HG03280 (cell line): ENCODE measurements at regions not wholly inside any gene's neighbourhood (a gene's known extent, or its start where the extent isn't known, plus 50 kb on each side); places are given as distances from the start of the nearest gene placed in this dataset.

Source experiments
- ATAC-seq: cut with Tn5 transposase; IDR thresholded peaks from one replicate; pipeline ENCODE4 v1.9.1; 2021; ENCODE audit warnings: mild to moderate bottlenecking, moderate library complexity; ENCODE audit not compliant: unreplicated experiment

- no peak for ATAC-seq
Observed at GRCh38 chr2:145669301-145669700, 1149.4 kb upstream of the ZEB2 start.

GRCh38 chr2:145666552-145666951 is 1146.6 kb upstream of the ZEB2 start:
- no peak for ATAC-seq

DNA sequence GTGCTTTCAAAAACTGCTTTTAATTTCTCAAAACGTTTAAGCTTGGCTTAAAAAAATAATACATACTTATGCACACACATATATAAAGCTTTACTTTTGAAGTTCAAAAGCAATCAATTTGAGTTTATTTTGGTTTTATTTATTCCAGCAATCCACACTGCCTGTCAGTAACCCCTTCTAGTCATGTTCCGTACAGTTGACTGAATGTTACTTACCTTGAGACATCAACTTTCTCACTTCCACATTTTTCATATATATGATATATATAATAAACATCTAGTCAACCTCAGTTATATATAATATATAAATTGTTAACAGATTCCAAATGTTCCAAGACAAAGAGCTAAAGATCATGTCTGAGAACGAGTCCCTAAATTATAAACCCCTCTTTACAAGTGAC is 1137.3 kb upstream of the ZEB2 start:
- ATAC-seq = no peak

DNA sequence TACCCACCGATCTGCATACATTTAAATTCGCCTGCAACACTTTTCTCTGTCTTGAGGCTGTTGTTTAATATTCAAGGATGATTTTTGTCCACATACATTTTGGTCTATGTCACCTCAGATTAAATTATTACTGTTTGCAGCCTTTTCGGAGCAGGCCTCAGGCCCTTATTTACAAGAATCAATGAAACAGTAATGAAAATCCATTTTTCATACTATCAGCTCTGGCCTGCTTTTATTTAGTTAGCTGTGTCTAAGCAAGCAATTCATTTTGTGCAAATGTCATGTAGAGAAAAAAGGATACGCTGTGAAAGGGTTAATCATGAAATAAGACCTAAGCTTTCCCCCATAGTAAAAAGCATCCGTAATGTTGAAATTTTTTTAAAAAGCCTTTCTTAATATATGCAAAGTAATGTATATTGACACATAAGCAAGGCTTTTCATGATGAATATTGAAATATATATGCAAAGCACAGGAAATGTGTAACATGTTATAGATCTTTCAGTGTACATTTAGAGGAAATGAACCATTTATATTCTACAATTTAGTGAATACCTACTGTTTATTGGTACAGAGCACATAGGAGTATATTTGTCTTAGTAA is 1135.3 kb upstream of the ZEB2 start:
- ATAC-seq = no peak

DNA sequence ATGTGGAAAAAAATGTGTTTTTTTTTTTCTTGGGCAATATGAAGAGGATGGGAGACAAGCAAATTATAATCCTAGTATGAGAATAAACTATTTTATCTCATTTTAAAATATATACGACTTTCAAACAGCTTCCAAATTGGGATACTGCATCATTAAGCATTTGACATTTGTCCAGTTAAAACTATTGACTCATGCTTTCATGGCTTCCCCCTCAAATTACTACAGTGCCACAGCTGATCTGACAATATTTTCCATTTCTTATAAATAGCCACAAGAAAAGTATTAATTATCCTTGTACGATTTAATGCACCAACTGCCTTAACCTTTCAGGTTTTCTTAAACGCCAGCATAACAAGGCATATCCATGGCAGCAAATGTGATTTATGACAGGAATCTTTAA is 1134.8 kb upstream of the ZEB2 start:
- no peak for ATAC-seq

DNA sequence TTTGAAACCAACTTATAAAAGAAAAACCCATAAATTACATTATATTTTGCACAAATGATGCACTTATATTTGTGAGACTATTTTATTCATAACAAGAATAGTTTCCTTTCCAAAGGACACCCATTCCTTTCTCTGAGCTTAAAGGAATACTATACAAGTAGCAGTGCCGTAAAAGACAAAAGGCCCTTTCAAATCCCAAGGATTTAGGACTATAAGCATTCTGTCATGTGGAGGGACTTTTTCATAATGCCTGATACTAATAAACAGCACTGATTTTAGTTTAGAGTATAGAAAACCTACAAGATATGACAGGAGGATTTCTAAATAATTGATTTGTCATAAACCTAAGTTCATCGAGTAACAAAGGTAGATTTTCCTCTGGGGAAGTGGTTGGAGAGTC is 1134.2 kb upstream of the ZEB2 start:
- no peak for ATAC-seq

GRCh38 chr2:145653553-145653952 is 1133.6 kb upstream of the ZEB2 start:
- no peak for ATAC-seq

DNA sequence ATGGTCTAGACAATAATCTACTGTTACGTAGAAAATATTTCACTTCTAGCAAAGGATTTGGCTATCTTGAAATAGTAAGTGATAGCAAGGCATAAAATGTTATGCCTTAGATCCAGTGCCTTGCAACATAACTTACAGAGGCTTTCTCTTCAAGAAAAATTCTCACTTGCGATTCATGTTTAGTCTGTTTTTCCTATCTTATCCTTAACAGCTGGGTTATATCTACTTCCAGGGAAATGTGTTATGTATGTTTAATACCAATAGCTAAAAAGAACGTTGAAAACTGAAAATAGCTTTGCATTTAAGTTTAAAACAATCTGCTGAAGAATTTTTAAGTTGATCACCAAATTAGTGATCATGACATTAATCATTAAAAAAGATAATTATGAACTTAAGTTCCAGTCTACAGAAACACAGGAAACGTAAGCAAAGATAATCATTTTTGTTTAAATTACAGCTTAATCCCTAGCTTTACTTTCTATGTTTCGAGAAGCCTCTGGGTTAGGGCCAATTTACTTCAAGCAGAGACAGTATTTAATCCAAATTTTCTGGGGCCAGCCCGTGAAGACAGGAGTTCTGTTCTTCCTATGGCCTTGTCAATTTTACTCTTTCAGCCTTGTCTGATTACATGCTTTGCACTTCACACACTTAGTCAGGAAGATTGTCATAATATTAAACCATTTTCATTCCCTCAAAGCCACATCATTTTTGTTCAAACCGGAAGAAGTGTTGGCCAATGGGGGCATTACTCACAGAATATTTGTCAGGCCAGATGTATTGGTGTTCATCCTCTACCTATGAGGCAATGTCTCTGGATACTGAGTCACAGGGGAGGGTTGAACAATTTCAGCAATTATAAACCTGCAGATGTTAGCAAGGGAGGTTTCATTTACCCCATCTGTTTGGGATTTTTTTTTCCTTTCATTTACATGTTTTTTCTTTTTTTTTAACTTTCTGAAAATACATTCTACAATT is 1132.9 kb upstream of the ZEB2 start:
- no peak for ATAC-seq

GRCh38 chr2:145652036-145652435 is 1132.1 kb upstream of the ZEB2 start:
- no peak for ATAC-seq

DNA sequence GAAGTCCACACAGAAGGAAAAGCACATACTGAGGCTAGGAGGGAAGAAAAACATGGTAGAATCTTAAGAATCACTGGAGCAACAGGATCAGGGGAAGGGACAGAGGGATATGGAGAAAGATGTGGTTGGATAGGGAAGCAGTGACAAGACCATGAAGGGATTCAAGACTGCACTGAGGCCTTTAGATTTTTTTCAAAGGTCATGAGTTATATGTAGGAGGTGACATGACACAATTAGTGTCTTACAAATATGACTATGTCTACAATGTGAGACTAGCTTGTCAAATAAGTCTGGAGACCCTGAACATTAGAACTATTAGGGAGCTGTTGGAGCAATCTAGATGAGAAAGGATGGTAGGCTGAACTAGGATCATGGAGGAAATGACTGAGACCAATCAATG is 1130.3 kb upstream of the ZEB2 start:
- ATAC-seq = no peak

- ATAC-seq = no peak
Observed at GRCh38 chr2:145649061-145649460, 1129.1 kb upstream of the ZEB2 start.

DNA sequence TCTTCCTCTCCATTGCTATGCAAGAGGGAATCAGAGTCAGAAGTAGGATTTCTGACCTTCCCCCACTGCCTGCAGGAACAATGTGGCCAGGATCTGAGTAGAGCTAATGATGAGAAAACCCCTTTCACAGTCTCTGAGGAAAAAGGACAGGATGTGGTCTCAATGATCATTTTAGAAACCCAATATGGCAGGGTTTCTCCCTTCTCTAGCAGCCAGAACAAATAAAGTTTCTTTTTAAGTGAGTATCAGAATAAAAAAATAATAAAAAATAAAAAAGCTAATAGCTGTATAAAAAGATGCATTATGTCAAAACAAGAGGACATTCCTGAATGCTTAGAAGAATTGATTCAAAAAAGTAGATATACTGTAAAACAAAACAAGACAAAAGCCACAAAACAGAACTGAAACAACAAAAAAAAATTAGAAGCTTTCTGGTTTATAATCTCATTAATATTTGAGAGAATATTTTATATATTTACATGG is 1124.9 kb upstream of the ZEB2 start:
- ATAC-seq = peak; percentile 86

- no peak for ATAC-seq
Observed at GRCh38 chr2:145638675-145639074, 1118.8 kb upstream of the ZEB2 start.

GRCh38 chr2:145635706-145636427 is 1115.9 kb upstream of the ZEB2 start:
- no peak for ATAC-seq

DNA sequence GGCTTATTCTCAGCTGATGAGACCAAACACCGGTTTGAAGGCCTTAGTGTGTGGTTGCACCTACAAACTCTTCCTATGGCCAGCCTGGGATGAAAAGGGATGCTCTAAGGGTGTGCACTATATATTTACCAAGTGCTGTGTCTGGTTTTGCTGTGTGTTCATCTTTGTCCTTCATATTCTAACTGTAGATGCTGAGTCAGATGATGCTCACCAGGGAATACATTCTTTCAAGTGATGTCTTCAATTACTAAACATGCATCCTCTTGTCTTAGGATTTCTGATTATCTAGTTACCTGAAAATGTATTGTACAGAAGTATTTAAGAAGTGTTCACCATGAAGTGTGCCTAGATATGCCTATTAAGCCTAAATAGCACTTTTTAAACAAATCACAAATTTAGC is 1111.6 kb upstream of the ZEB2 start:
- ATAC-seq = no peak

GRCh38 chr2:145626301-145626700 is 1106.4 kb upstream of the ZEB2 start:
- ATAC-seq = no peak

DNA sequence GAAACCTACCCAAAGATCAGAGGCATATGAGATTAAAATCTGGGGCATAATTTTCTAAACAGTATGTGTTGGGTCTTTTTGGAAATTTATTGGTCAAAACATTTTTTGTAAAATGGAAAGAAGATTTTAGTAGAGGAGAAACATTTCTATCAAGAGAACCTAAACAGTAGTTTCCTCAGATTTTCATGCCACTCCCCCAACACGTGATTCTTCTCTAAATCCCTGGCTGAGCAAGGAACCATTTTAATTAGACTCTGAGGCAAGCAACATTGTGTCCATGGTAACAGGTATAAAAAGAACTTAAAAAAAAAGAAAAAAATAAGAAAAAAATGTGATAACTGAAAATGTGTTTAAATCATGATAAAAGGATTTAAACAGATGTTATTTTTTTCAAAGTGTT is 1105.2 kb upstream of the ZEB2 start:
- no peak for ATAC-seq

DNA sequence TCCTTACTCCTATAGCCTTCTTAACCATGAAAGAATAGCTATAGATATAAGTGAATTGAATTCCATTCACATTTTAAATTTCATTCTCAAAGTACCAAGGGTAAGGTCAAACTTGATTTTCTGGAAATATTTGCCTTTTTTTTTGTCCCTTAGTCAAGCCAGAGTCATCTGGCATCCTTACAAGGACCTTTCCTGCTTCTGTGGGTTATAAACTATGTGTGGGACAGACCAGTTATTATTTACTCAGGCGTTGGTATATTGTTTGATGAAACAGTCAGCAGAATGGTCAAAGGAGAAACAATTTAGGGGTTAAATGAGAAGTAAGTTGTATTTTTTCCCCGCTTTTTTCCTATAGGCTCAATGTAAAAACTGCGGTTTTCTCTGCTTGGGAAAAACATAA is 1103.2 kb upstream of the ZEB2 start:
- no peak for ATAC-seq

- ATAC-seq = no peak
Observed at GRCh38 chr2:145622285-145622684, 1102.4 kb upstream of the ZEB2 start.

DNA sequence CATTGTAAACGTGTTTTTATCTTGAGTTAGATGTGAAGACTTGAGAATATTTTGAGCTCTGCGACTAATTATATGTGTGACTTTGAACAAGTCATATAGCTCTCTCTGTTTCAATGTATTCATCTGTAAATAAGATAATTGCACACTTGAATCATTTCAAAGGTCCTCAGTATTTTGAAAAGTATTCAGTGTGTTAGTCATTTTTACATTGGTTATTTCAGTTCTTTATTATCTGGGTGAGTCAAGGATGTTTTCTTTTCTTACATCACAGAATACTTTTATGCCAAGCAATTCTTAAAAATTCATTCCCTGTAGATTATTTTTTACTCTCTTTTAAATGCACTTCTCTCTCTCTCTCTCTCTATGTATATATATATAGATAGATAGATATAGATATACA is 1098.0 kb upstream of the ZEB2 start:
- ATAC-seq = no peak

- ATAC-seq = no peak
Observed at GRCh38 chr2:145617420-145617819, 1097.5 kb upstream of the ZEB2 start.

GRCh38 chr2:145615626-145616025 is 1095.7 kb upstream of the ZEB2 start:
- no peak for ATAC-seq
